M059J (cell line): ENCODE measurements at regions not wholly inside any gene's neighbourhood (a gene's known extent, or its start where the extent isn't known, plus 50 kb on each side); places are given as distances from the start of the nearest gene placed in this dataset.
A peak's percentile ranks its signal among the peaks of the same experiment; 100 is the strongest.

Source experiments
- DNase-seq: peaks from one replicate; pipeline ENCODE4 v3.0.0-alpha.2; 2012; ENCODE audit warnings: low read depth

GRCh38 chr10:79001082-79001885 is 67.5 kb upstream of the ZMIZ1 start:
- peak; percentile 61 for DNase-seq

GRCh38 chr10:79002336-79002735 is 66.4 kb upstream of the ZMIZ1 start:
- DNase-seq = peak; percentile 26

- DNase-seq = no peak
Measured at GRCh38 chr10:79003183-79004100, 65.3 kb upstream of the ZMIZ1 start.

GRCh38 chr10:79004311-79004710 is 64.5 kb upstream of the ZMIZ1 start:
- no peak for DNase-seq

GRCh38 chr10:79005126-79005810 is 63.5 kb upstream of the ZMIZ1 start:
- no peak for DNase-seq

GRCh38 chr10:79007018-79007417 is 61.7 kb upstream of the ZMIZ1 start:
- no peak for DNase-seq

GRCh38 chr10:79007421-79008319 is 61.1 kb upstream of the ZMIZ1 start:
- DNase-seq = peak; percentile 13

- no peak for DNase-seq
Measured at GRCh38 chr10:79009145-79009544, 59.6 kb upstream of the ZMIZ1 start.

- DNase-seq = no peak
Measured at GRCh38 chr10:79012567-79012966, 56.2 kb upstream of the ZMIZ1 start.

GRCh38 chr10:79013406-79013987 is 55.3 kb upstream of the ZMIZ1 start:
- DNase-seq = no peak

- DNase-seq = no peak
Measured at GRCh38 chr10:79014796-79015195, 54.0 kb upstream of the ZMIZ1 start.

GRCh38 chr10:79017882-79018520 is 50.8 kb upstream of the ZMIZ1 start:
- DNase-seq = no peak

- peak; percentile 56 for DNase-seq
Measured at GRCh38 chr10:79018521-79019011, 50.2 kb upstream of the ZMIZ1 start.
